Ishikawa (cell line): ENCODE measurements at regions not wholly inside any gene's neighbourhood (a gene's known extent, or its start where the extent isn't known, plus 50 kb on each side); places are given as distances from the start of the nearest gene placed in this dataset.

Experiments used
- EP300 ChIP-seq: IDR thresholded peaks from 2 replicates; pipeline ENCODE4 v1.6.1; 2012; ENCODE audit warnings: borderline replicate concordance
- RAD21 ChIP-seq: IDR thresholded peaks from 2 replicates; pipeline ENCODE4 v1.6.1; 2012; ENCODE audit warnings: low read depth
- TAF1 ChIP-seq: IDR thresholded peaks from 2 replicates; pipeline ENCODE4 v1.6.1; 2012; ENCODE audit warnings: low read depth, mild to moderate bottlenecking
- TEAD4 ChIP-seq: IDR thresholded peaks from 2 replicates; pipeline ENCODE4 v1.6.1; 2012

DNA sequence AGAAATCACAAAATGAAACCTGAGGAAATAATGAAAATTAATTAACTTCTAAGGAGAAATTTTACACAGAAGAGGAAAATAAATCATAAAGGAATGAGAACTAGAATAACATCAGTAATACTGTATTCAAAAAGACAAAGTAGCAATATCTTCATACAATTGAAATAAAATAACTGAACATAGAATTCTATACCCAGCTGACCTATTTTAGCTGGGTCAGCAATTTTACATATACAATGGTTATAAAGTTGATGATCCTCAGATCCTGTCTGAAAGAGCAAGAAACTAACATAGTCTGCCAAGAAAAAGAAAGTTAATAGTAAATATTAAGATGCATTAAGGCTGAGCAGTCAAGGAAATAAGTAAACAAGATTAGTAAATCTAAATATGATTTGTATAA, 93.0 kb upstream of the P3H2 start:
- TF ChIP-seq TEAD4, result no peak
- no peak for TF ChIP-seq EP300
- TF ChIP-seq TAF1, result no peak
- TF ChIP-seq RAD21, result no peak
